Putamen (tissue), 1 donor: ENCODE measurements at regions not wholly inside any gene's neighbourhood (a gene's known extent, or its start where the extent isn't known, plus 50 kb on each side); places are given as distances from the start of the nearest gene placed in this dataset.

Source experiments
- DNase-seq: peaks from one replicate; pipeline ENCODE4 v3.0.0-alpha.2; 2016; ENCODE audit warnings: low spot score

DNA sequence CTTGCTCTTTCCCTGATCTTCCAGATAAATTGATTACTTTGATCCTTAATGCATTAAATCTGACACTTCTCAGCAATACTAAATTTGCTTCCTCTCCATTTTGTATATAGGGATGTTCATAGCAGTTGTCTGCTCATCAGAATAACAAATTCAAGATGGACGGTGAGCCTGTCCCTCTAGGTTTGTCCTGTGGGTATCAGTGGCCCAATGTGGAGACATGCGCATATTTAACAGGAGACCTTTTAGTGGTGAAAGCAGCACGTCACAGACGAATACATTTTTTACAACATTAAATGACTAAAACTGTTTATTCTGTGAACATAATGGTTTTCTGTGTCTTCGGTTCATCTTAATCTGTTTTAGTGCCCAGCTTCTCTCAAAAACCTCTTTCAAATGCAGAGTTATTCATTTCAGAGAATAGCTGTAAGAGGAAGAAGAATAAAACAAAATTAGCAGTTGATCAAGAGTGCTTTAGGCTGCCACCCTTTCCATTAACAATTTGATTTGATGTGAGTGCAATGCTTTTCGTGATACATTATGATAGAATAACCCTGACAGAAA, 1970.4 kb upstream of the WWC1 start:
- no peak for DNase-seq

GRCh38 chr5:166324372-166324771, 1967.1 kb upstream of the WWC1 start:
- DNase-seq, result no peak

- DNase-seq, result no peak
Measured at GRCh38 chr5:166329149-166329800, 1962.2 kb upstream of the WWC1 start.

DNA sequence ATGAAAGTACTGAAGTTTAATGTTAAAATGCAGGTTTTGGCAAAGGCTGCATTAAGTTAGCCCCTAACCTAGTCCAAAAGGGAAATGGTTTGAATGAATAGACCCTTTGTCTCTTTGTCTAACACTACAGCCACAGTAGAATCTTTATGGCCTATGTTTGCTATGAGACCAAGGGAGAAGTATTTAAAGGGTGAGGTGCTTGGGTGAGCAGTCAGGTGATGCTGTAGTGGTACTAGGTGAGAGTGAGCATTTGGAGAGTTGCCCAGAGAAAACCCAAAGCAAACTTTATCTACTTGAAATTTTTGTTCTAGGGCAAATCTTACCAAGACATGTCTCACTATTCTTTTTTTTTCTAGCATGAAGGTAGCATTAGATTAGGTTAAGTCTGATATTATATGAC, 1961.4 kb upstream of the WWC1 start:
- DNase-seq, result no peak

DNA sequence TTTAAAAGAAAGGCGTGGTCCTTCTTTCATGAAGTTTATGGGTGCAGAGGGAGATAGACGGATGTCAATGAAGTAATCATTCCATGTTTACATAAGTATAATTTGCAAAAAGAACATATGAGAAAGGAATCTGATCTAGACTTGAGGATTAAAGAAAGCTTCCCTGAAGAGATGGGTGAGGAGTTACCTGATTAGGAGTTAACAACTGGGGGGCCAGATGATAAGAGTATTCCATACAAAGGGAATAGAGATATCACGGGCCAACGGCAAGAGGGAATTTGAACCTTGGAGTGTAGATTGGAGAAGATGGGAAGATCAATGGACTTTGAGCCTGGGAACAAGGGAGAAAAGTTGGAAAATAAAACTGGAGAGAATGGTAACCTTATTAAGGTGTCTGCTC, 1959.9 kb upstream of the WWC1 start:
- DNase-seq, result no peak

GRCh38 chr5:166338801-166339200, 1952.6 kb upstream of the WWC1 start:
- DNase-seq, result no peak

DNA sequence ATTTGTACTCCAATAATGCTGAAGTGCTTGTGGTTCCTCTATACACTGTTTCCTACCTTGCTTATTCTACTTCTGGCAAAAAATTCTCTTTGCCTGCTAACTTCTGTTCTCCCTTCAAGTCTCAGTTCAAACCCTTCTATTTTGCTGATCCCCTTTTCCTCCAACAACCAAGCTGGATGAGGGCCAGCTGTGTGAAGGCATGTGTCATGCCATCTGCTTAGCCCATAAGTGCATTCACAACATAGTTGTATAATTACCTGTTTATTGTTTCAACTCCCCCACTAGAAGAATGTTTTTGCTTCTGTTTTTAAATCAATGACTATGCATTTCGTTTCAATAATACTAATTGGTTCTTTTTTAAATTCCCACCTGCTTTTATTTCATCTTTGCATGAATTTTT, 1951.4 kb upstream of the WWC1 start:
- DNase-seq, result no peak

- DNase-seq, result no peak
Measured at GRCh38 chr5:166341740-166342337, 1949.6 kb upstream of the WWC1 start.

GRCh38 chr5:166342402-166342801, 1949.0 kb upstream of the WWC1 start:
- no peak for DNase-seq

- no peak for DNase-seq
Measured at GRCh38 chr5:166346726-166347374, 1944.6 kb upstream of the WWC1 start.

DNA sequence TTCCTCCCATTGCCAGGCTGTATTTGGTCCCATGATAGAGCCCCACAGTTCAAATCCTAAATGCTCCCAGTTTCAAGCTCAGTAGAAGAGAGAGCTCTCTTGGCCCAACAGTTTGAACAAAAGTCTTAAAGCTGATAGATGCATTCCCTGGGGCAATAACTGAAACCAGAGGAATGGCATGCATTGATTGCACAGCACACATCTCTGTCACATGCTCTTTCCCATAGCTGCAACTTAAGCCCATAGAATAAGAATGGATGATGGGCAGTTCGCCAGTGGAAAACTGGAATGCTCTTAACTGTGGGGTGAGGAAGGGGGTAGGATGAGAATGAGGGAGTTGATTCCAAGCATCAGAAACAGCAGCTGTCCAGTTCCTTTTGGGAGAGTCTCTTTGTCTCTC, 1942.4 kb upstream of the WWC1 start:
- no peak for DNase-seq

DNA sequence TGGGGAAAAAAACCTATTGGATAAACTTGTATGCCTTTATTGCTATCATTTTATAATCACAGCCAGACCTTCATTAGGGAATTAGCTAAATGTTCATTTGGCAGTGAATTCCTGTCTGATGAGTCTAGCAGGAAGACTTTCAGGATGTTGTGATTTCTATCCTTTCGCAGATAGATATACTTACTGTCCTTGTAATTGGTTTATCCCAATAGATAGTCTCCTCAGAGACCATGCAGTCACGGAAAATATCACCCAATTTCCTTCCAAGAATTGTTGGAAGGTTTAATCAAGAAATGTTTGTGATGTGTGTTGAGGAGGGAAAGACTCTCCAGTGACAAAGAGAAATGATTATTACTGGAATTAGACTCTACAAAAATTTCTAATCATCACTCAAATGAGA, 1937.9 kb upstream of the WWC1 start:
- DNase-seq, result no peak

DNA sequence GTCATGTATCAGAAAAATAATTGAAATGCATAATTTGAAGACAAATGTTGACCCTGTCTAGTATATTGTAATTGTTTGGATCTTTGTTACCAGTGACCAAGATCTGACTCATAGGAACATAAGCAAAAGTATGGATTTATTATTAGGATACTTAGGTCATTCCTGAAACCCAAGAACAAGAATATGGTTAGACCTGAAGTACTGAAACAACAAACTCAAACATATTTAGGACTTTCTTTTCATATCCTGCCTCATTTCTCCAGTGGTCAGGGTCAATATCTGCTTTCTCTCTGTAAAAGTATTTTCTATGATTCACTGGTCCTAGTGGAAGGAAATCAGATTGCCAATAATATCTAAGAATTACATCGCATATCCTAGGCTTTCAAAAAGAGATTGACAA, 1937.1 kb upstream of the WWC1 start:
- no peak for DNase-seq

GRCh38 chr5:166356096-166356495, 1935.3 kb upstream of the WWC1 start:
- DNase-seq, result no peak

DNA sequence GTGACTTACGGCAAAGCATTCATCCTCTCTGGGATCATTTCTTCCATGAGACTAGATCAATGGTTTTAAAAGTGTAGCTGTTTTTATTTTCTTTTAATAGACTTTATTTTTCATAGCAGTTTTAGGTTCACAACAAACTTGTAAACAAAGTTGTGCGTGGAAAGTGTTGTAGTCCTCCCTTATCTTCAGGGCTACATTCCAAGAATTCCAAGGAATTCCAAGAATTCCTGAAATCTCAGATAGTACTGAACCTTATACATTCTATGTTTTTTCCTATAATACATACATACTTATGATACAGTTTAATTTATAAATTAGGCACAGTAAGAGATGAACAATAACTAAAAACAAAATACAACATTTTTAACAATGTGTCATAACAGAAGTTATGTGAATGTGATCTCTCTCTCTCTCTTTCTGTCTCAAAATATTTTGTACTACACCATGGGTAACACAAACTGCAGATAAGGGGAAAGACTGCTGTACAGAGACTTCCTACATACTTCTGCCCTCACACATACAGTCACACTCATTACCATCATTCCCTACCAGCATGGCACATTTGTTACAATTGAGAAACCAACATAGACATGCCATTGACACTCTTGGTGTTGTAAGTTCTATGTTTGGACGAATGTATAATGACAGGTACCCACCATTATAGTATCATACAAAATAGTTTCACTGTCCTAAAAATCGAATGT, 1933.2 kb upstream of the WWC1 start:
- DNase-seq, result no peak

GRCh38 chr5:166363087-166363760, 1928.2 kb upstream of the WWC1 start:
- DNase-seq, result no peak

GRCh38 chr5:166365164-166365563, 1926.3 kb upstream of the WWC1 start:
- DNase-seq, result no peak

- no peak for DNase-seq
Measured at GRCh38 chr5:166367391-166367790, 1924.1 kb upstream of the WWC1 start.

- DNase-seq, result no peak
Measured at GRCh38 chr5:166369346-166369745, 1922.1 kb upstream of the WWC1 start.

DNA sequence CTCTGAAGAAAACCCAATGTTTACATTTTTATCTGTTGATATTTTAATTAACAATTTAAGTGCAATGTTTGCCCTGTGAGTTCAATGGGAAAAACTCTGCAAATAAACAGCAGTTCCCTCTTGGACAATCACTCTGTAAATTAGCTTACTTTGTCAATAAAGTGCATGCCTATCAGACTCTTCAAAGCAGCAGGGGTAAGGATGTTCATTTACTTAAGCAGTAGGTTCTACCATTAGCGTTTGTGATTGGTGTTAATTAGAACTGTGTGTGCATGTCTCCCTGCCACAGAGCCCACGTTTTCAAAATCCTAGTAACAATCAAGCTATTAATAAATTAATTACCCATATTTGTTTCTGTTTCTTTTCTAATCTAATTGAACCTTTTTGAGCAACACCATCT, 1921.6 kb upstream of the WWC1 start:
- DNase-seq, result no peak

DNA sequence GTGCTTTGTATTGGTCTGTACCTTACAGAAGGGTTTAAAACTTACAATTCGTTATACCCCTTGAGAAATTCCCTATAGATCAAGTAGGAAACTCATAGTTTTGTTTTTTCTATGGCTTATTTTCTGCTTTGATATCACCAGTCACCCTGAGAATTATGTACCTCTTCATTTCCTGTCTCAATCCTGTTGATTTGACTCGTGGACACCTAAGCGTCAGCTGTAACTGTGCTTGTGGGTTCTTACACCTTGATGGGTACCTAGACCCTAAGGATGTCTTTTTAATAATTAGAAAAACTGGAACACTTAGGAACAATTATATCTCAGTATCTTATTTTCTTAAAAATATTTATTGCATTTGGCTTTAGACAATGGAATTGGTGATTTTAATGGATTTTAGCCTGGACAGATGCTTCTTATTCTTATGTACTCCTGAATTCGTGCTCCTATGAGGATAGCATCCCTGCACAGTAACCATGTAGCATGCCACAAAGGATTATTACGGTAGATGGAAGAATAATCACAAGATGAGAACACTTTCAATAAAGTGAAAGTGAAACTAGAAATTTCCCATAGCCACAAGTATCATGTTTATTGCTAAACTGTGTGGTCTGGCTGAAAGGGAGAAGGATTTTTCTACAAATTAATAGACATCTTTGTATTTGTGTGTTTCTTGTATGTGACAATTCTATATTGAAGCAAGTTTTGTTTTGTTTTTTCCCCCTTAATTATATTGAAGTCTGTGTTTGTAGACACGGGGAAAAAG, 1920.3 kb upstream of the WWC1 start:
- DNase-seq, result no peak
